ENCODE measurements at regions not wholly inside any gene's neighbourhood (a gene's known extent, or its start where the extent isn't known, plus 50 kb on each side); places are given as distances from the start of the nearest gene placed in this dataset.

DNA sequence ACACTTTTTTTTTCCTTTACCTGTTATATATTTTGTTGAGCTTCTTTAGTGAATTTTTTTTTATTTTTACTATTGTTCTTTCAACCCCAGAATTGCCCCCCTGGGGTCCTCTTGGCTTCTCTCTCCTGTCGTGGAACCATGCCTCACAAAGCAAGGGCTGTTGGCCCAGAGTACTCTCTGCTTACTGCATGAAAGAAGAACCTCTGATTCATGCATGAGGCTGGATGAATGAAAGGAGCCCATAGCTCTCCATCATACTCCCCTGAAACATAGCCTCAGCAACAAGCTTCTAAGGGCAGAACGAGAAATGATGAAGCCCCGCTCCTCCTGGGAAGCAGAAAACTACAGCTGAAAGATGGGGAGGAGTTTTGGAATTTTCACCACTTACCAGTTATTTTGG, 1441.0 kb downstream of the BRINP3 start:
- Histone ChIP-seq H3K27ac (ENCODE audit: low read depth, low read length) (no peak overlapping the region), H2BK12ac (ENCODE audit: low read length) (no peak overlapping the region), H3K4me3 (ENCODE audit: low read depth, low read length) (no peak overlapping the region), H3K4me2 (ENCODE audit: low read length) (no peak overlapping the region), H4K91ac (ENCODE audit: low read depth, low read length) (no peak overlapping the region), H3K18ac (ENCODE audit: low read length) (no peak overlapping the region), H3K9me3 (ENCODE audit: insufficient read depth, low read depth, low read length) (no peaks in the 10 kb centered on the region), H2AK5ac (ENCODE audit: low read length) (no peak overlapping the region), H2BK5ac (ENCODE audit: low read depth, low read length, poor library complexity) (no peak overlapping the region), H3K23ac (ENCODE audit: low read length) (no peak overlapping the region), H3K79me2 (ENCODE audit: control insufficient read depth, insufficient read depth, low read length, poor library complexity) (no peaks in the 10 kb centered on the region), H3K4me1 (ENCODE audit: control insufficient read depth in 1 of 2, insufficient read depth in 2 of 2, low read length in 2 of 2) (no peaks in the 10 kb centered on the region), H3K9ac (ENCODE audit: low read length) (no peak overlapping the region), H3K14ac (ENCODE audit: low read length) (no peak overlapping the region), H3K27me3 (ENCODE audit: insufficient read depth, low read length) (no peaks in the 10 kb centered on the region), H3K36me3 (ENCODE audit: control insufficient read depth in 1 of 2, insufficient read depth in 2 of 2, low read length in 2 of 2) (no peaks in the 10 kb centered on the region), H4K8ac (ENCODE audit: low read depth, low read length) (no peak overlapping the region), H2BK120ac (ENCODE audit: insufficient read depth, low read length, poor library complexity) (no peak overlapping the region), H3K4ac (ENCODE audit: low read depth, low read length) (no peak overlapping the region), H2AFZ (ENCODE audit: insufficient read depth, low read length, poor library complexity) (no peak overlapping the region), H3K79me1 (ENCODE audit: low read length) (no peaks in the 10 kb centered on the region), H4K12ac (ENCODE audit: low read depth, low read length) (no peak overlapping the region)
- no CpG with 5 or more reads among the region's 3 CpGs for WGBS (ENCODE audit: extremely low coverage, insufficient coverage, insufficient read length)
- no peak for DNase-seq

DNA sequence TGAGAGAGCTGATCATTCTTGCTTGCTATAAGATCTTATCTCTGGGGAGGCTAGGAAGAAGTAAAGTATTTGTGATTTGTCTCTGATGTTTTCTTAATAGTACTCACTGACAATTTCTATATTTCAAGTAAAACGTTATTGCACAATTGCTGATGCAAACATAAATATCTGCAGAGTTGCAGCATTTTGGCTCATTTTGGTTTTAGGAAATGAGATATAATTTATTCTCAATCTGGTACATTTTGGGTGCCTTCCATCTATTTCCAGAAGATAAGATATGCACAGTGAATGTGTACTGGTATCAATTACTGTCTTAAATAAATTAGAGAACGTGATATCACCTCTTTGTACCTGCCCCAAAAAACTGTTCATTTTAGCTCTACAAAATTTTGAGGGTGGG, 1431.5 kb downstream of the BRINP3 start:
- H2BK5ac ChIP-seq (ENCODE audit: low read depth, low read length, poor library complexity): no peak overlapping the region
- H3K18ac ChIP-seq (ENCODE audit: low read length): no peak overlapping the region
- H4K12ac ChIP-seq (ENCODE audit: low read depth, low read length): no peak overlapping the region
- no peaks in the 10 kb centered on the region for H3K36me3 ChIP-seq (ENCODE audit: control insufficient read depth in 1 of 2, insufficient read depth in 2 of 2, low read length in 2 of 2)
- H3K9ac ChIP-seq (ENCODE audit: low read length): no peak overlapping the region
- H4K8ac ChIP-seq (ENCODE audit: low read depth, low read length): no peak overlapping the region
- H3K27me3 ChIP-seq (ENCODE audit: insufficient read depth, low read length): no peaks in the 10 kb centered on the region
- H3K27ac ChIP-seq (ENCODE audit: low read depth, low read length): no peak overlapping the region
- no peak overlapping the region for H3K23ac ChIP-seq (ENCODE audit: low read length)
- DNase-seq: no peak
- H3K79me2 ChIP-seq (ENCODE audit: control insufficient read depth, insufficient read depth, low read length, poor library complexity): no peaks in the 10 kb centered on the region
- no peaks in the 10 kb centered on the region for H3K79me1 ChIP-seq (ENCODE audit: low read length)
- WGBS (ENCODE audit: extremely low coverage, insufficient coverage, insufficient read length): no CpG with 5 or more reads among the region's 2 CpGs
- H4K91ac ChIP-seq (ENCODE audit: low read depth, low read length): no peak overlapping the region
- no peak overlapping the region for H2AFZ ChIP-seq (ENCODE audit: insufficient read depth, low read length, poor library complexity)
- no peak overlapping the region for H2BK120ac ChIP-seq (ENCODE audit: insufficient read depth, low read length, poor library complexity)
- no peak overlapping the region for H3K14ac ChIP-seq (ENCODE audit: low read length)
- no peak overlapping the region for H3K4me3 ChIP-seq (ENCODE audit: low read depth, low read length)
- no peak overlapping the region for H2BK12ac ChIP-seq (ENCODE audit: low read length)
- H3K4me2 ChIP-seq (ENCODE audit: low read length): no peak overlapping the region
- H2AK5ac ChIP-seq (ENCODE audit: low read length): no peak overlapping the region
- no peak overlapping the region for H3K4ac ChIP-seq (ENCODE audit: low read depth, low read length)
- no peaks in the 10 kb centered on the region for H3K9me3 ChIP-seq (ENCODE audit: insufficient read depth, low read depth, low read length)
- H3K4me1 ChIP-seq (ENCODE audit: control insufficient read depth in 1 of 2, insufficient read depth in 2 of 2, low read length in 2 of 2): no peaks in the 10 kb centered on the region

DNA sequence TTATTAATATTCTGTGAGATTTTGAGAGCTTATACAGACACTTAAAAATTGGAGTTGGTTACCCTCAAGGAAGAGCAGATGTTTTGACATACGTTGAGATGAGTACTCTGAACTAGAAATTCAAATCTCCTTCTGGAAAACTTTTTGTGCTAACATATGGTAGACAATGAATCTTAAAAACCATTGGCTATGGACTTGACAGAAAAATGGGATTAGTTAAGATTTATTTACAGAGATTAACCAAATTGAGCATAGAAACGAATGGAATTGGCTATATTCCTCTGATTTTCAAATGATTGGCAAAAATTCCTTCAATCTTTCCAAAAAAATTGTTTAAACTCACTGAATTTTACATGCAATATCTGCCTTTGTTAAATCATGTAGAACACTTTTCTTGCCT, 1392.9 kb downstream of the BRINP3 start:
- H3K4me2 ChIP-seq (ENCODE audit: low read length): no peak overlapping the region
- H3K36me3 ChIP-seq (ENCODE audit: control insufficient read depth in 1 of 2, insufficient read depth in 2 of 2, low read length in 2 of 2): no peaks in the 10 kb centered on the region
- no peaks in the 10 kb centered on the region for H3K4me1 ChIP-seq (ENCODE audit: control insufficient read depth in 1 of 2, insufficient read depth in 2 of 2, low read length in 2 of 2)
- H4K91ac ChIP-seq (ENCODE audit: low read depth, low read length): no peak overlapping the region
- H3K79me2 ChIP-seq (ENCODE audit: control insufficient read depth, insufficient read depth, low read length, poor library complexity): no peaks in the 10 kb centered on the region
- H3K4me3 ChIP-seq (ENCODE audit: low read depth, low read length): no peak overlapping the region
- H3K79me1 ChIP-seq (ENCODE audit: low read length): no peaks in the 10 kb centered on the region
- WGBS (ENCODE audit: extremely low coverage, insufficient coverage, insufficient read length): no CpG with 5 or more reads among the region's 2 CpGs
- H3K18ac ChIP-seq (ENCODE audit: low read length): no peak overlapping the region
- no peak overlapping the region for H3K4ac ChIP-seq (ENCODE audit: low read depth, low read length)
- H2BK12ac ChIP-seq (ENCODE audit: low read length): no peak overlapping the region
- no peak overlapping the region for H3K23ac ChIP-seq (ENCODE audit: low read length)
- H4K12ac ChIP-seq (ENCODE audit: low read depth, low read length): no peak overlapping the region
- no peak overlapping the region for H3K14ac ChIP-seq (ENCODE audit: low read length)
- no peak overlapping the region for H2BK5ac ChIP-seq (ENCODE audit: low read depth, low read length, poor library complexity)
- DNase-seq: no peak
- H3K9me3 ChIP-seq (ENCODE audit: insufficient read depth, low read depth, low read length): no peaks in the 10 kb centered on the region
- H4K8ac ChIP-seq (ENCODE audit: low read depth, low read length): no peak overlapping the region
- no peaks in the 10 kb centered on the region for H3K27me3 ChIP-seq (ENCODE audit: insufficient read depth, low read length)
- no peak overlapping the region for H2BK120ac ChIP-seq (ENCODE audit: insufficient read depth, low read length, poor library complexity)
- H2AK5ac ChIP-seq (ENCODE audit: low read length): no peak overlapping the region
- no peak overlapping the region for H3K27ac ChIP-seq (ENCODE audit: low read depth, low read length)
- H3K9ac ChIP-seq (ENCODE audit: low read length): no peak overlapping the region
- no peak overlapping the region for H2AFZ ChIP-seq (ENCODE audit: insufficient read depth, low read length, poor library complexity)

DNA sequence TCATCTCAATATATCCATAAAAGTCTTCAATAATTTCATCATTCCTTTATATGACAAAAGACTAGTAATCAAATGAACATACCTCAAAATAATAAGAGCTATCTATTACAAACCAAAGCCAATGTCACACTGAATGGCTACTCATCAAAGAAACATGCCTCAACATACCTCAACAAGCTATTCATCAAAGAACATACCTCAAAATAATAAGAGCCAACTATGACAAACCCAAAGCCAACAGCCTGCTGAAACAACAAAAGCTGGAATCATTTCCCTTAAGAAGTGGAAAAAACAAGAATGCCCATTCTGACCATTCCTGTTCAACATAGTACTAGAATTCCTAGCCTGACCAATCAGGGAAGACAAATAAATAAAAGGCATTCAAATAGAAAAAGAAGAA, 1373.7 kb downstream of the BRINP3 start:
- no peak overlapping the region for H3K4me2 ChIP-seq (ENCODE audit: low read length)
- H3K9me3 ChIP-seq (ENCODE audit: insufficient read depth, low read depth, low read length): no peaks in the 10 kb centered on the region
- H3K27ac ChIP-seq (ENCODE audit: low read depth, low read length): no peak overlapping the region
- no peaks in the 10 kb centered on the region for H3K79me2 ChIP-seq (ENCODE audit: control insufficient read depth, insufficient read depth, low read length, poor library complexity)
- H4K91ac ChIP-seq (ENCODE audit: low read depth, low read length): no peak overlapping the region
- no peak overlapping the region for H3K23ac ChIP-seq (ENCODE audit: low read length)
- no peaks in the 10 kb centered on the region for H3K4me1 ChIP-seq (ENCODE audit: control insufficient read depth in 1 of 2, insufficient read depth in 2 of 2, low read length in 2 of 2)
- DNase-seq: peak in 1 of 2 donors; percentile 14
- H3K4me3 ChIP-seq (ENCODE audit: low read depth, low read length): no peak overlapping the region
- H3K27me3 ChIP-seq (ENCODE audit: insufficient read depth, low read length): no peaks in the 10 kb centered on the region
- no peak overlapping the region for H3K14ac ChIP-seq (ENCODE audit: low read length)
- no peak overlapping the region for H2BK120ac ChIP-seq (ENCODE audit: insufficient read depth, low read length, poor library complexity)
- H3K4ac ChIP-seq (ENCODE audit: low read depth, low read length): no peak overlapping the region
- no peak overlapping the region for H4K8ac ChIP-seq (ENCODE audit: low read depth, low read length)
- H2AFZ ChIP-seq (ENCODE audit: insufficient read depth, low read length, poor library complexity): no peak overlapping the region
- H3K79me1 ChIP-seq (ENCODE audit: low read length): no peaks in the 10 kb centered on the region
- H3K9ac ChIP-seq (ENCODE audit: low read length): no peak overlapping the region
- H2BK5ac ChIP-seq (ENCODE audit: low read depth, low read length, poor library complexity): no peak overlapping the region
- no peak overlapping the region for H2BK12ac ChIP-seq (ENCODE audit: low read length)
- H2AK5ac ChIP-seq (ENCODE audit: low read length): no peak overlapping the region
- no peak overlapping the region for H3K18ac ChIP-seq (ENCODE audit: low read length)
- no peaks in the 10 kb centered on the region for H3K36me3 ChIP-seq (ENCODE audit: control insufficient read depth in 1 of 2, insufficient read depth in 2 of 2, low read length in 2 of 2)
- H4K12ac ChIP-seq (ENCODE audit: low read depth, low read length): no peak overlapping the region

All from trophoblast cell (in vitro differentiated cells and primary cell).